Gastrocnemius medialis (tissue), 4 donors: ENCODE measurements at regions not wholly inside any gene's neighbourhood (a gene's known extent, or its start where the extent isn't known, plus 50 kb on each side); places are given as distances from the start of the nearest gene placed in this dataset.
"Not testable (repeated sequence)": the region's sequence is repeated elsewhere in the genome, so short reads cannot be mapped to it uniquely, and the experiment has no call there.

Experiments
- ATAC-seq, 2 donors: fragments of 150-250 bp; one replicate each; pipeline ENCODE4 v1.9.1; 2016
- DNase-seq, 2 donors: peaks; one replicate each; pipeline ENCODE4 v3.0.0-alpha.2; 2019
- H3K27ac ChIP-seq, 4 donors: fragments of 200-600 bp; sonication (generic); 1 replicate in 1 of 4; 2 replicates in 3 of 4; pipeline ENCODE4 v1.5.1; 2016 to 2018; ENCODE audit warnings: mild to moderate bottlenecking in 2 of 4, moderate library complexity in 1 of 4
- H3K27me3 ChIP-seq, 3 donors: fragments of 200-600 bp; sonication (generic) in 2 of 3; 1 replicate in 1 of 3; 2 replicates in 2 of 3; pipeline versions ENCODE4 v1.5.1 to v1.6.0; 2016 to 2019; ENCODE audit warnings: mild to moderate bottlenecking in 1 of 3, moderate library complexity in 1 of 3
- H3K36me3 ChIP-seq, 2 donors: fragments of 200-600 bp; sonication (generic) in 1 of 2; one replicate each; pipeline ENCODE4 v1.5.1; 2017 to 2018
- H3K4me1 ChIP-seq, 2 donors: fragments of 200-600 bp; sonication (generic) in 1 of 2; one replicate each; pipeline ENCODE4 v1.5.1; 2016 to 2017; ENCODE audit warnings: mild to moderate bottlenecking in 2 of 2
- H3K4me3 ChIP-seq, 4 donors: fragments of 200-600 bp; sonication (generic) in 3 of 4; 1 replicate in 1 of 4; 2 replicates in 3 of 4; pipeline ENCODE4 v1.5.1; 2016 to 2019; ENCODE audit warnings: mild to moderate bottlenecking in 2 of 4
- H3K9me3 ChIP-seq, 3 donors: fragments of 200-600 bp; sonication (generic) in 2 of 3; 1 replicate in 1 of 3; 2 replicates in 2 of 3; pipeline ENCODE4 v1.5.1; 2016 to 2019
- CTCF ChIP-seq, 5 experiments: fragments of 450-650 bp in 3 of 5; fragments of 200-600 bp in 2 of 5; sonication (generic) in 2 of 5; IDR thresholded peaks in 4 of 5; conservative IDR thresholded peaks in 1 of 5; 1 replicate in 4 of 5; 2 replicates in 1 of 5; pipeline ENCODE4 v1.5.1; 2016 to 2019; ENCODE audit warnings: antibody characterized with exemption in 5 of 5, mild to moderate bottlenecking in 3 of 5, moderate library complexity in 3 of 5
- POLR2A ChIP-seq, 2 donors: fragments of 450-650 bp; IDR thresholded peaks; one replicate each; pipeline ENCODE4 v1.6.1; 2017; ENCODE audit warnings: antibody characterized with exemption in 2 of 2, mild to moderate bottlenecking in 2 of 2, moderate library complexity in 2 of 2
- in situ Hi-C, 4 donors: fragments of 200-750 bp; cut with MboI; loops; one replicate each; pipeline versions ENCODE4 v1.15.0 to v1.8.0; 2017; ENCODE audit warnings: low sequenced_read_pairs in 4 of 4
- intact Hi-C: fragments of 100-400 bp; cut with DNase I; formaldehyde crosslinking; loops from one replicate; pipeline ENCODE4 v1.15.1; 2023; ENCODE audit warnings: low total_unique reads

- intact Hi-C loops = no loop called here
- ATAC-seq = no peak
Observed at GRCh38 chr14:86065407-86065806, 535.5 kb downstream of the FLRT2 start.

GRCh38 chr14:86064595-86064994 lies 534.7 kb downstream of the FLRT2 start:
- intact Hi-C loops, H3K27me3 ChIP-seq, in situ Hi-C loops, ATAC-seq, H3K4me1 ChIP-seq, DNase-seq, H3K9me3 ChIP-seq, H3K4me3 ChIP-seq, H3K27ac ChIP-seq, H3K36me3 ChIP-seq: not testable (repeated sequence)

More at GRCh38 chr14:86065407-86065806, 535.5 kb downstream of the FLRT2 start:
- in situ Hi-C loops = no loop called here
- H3K9me3 ChIP-seq = no peaks in the 10 kb centered on the region
- no peaks in the 10 kb centered on the region for H3K36me3 ChIP-seq
- TF ChIP-seq POLR2A (IDR thresholded peaks at IDR 0.05) (no peak), CTCF (IDR thresholded peaks at IDR 0.05 in 4 of 5, conservative IDR thresholded peaks at IDR 0.05 in 1 of 5) (no peak)
- no peaks in the 10 kb centered on the region for H3K27me3 ChIP-seq
- DNase-seq = no peak
- H3K27ac ChIP-seq = no peak overlapping the region
- no peaks in the 10 kb centered on the region for H3K4me1 ChIP-seq
- no peak overlapping the region for H3K4me3 ChIP-seq

- ATAC-seq (no peak), DNase-seq (no peak)
- H3K4me1 ChIP-seq = no peaks in the 10 kb centered on the region
- no peak overlapping the region for H3K4me3 ChIP-seq
- in situ Hi-C loops = no loop called here
- no peaks in the 10 kb centered on the region for H3K9me3 ChIP-seq
- intact Hi-C loops = no loop called here
- no peak overlapping the region for H3K27ac ChIP-seq
- TF ChIP-seq POLR2A (IDR thresholded peaks at IDR 0.05) (no peak), CTCF (IDR thresholded peaks at IDR 0.05 in 4 of 5, conservative IDR thresholded peaks at IDR 0.05 in 1 of 5) (peak; percentile 37 to 73 (median 67))
- H3K27me3 ChIP-seq = no peaks in the 10 kb centered on the region
- no peaks in the 10 kb centered on the region for H3K36me3 ChIP-seq
Observed at GRCh38 chr14:86057018-86057667, 527.2 kb downstream of the FLRT2 start.

GRCh38 chr14:86055512-86056075 lies 525.6 kb downstream of the FLRT2 start:
- no peak for ATAC-seq
- H3K36me3 ChIP-seq = no peaks in the 10 kb centered on the region
- no peak for DNase-seq
- in situ Hi-C loops = no loop called here
- TF ChIP-seq POLR2A (IDR thresholded peaks at IDR 0.05) = no peak
- TF ChIP-seq CTCF (IDR thresholded peaks at IDR 0.05 in 4 of 5, conservative IDR thresholded peaks at IDR 0.05 in 1 of 5) = peak in 1 of 5 experiments; percentile 15
- no peak overlapping the region for H3K27ac ChIP-seq
- no peak overlapping the region for H3K4me3 ChIP-seq
- H3K9me3 ChIP-seq = no peaks in the 10 kb centered on the region
- intact Hi-C loops = no loop called here
- no peaks in the 10 kb centered on the region for H3K4me1 ChIP-seq
- H3K27me3 ChIP-seq = no peaks in the 10 kb centered on the region

GRCh38 chr14:86052868-86053267 lies 522.9 kb downstream of the FLRT2 start:
- H3K36me3 ChIP-seq = no peaks in the 10 kb centered on the region
- no peak overlapping the region for H3K27ac ChIP-seq
- H3K4me3 ChIP-seq = no peak overlapping the region
- H3K9me3 ChIP-seq = no peaks in the 10 kb centered on the region
- DNase-seq (no peak), ATAC-seq (no peak)
- H3K27me3 ChIP-seq = no peaks in the 10 kb centered on the region
- in situ Hi-C loops (no loop called here), intact Hi-C loops (no loop called here)
- TF ChIP-seq POLR2A (IDR thresholded peaks at IDR 0.05) (no peak), CTCF (IDR thresholded peaks at IDR 0.05 in 4 of 5, conservative IDR thresholded peaks at IDR 0.05 in 1 of 5) (no peak)
- no peaks in the 10 kb centered on the region for H3K4me1 ChIP-seq
